Neural progenitor cell (in vitro differentiated cells): ENCODE measurements at regions not wholly inside any gene's neighbourhood (a gene's known extent, or its start where the extent isn't known, plus 50 kb on each side); places are given as distances from the start of the nearest gene placed in this dataset.

Experiments
- DNase-seq: peaks from one replicate; pipeline ENCODE4 v3.0.0-alpha.2; 2016; ENCODE audit warnings: low spot score
- H2AFZ ChIP-seq: fragments of 200-600 bp; sonication (generic); replicated peaks from 2 replicates; pipeline ENCODE4 v1.6.1; 2016; ENCODE audit warnings: antibody characterized with exemption
- H3F3A ChIP-seq: fragments of 200-600 bp; sonication (generic); 2 replicates; pipeline ENCODE4 v1.6.1; 2016; ENCODE audit warnings: antibody characterized with exemption, low read depth
- H3K27ac ChIP-seq: fragments of 200-600 bp; sonication (generic); 2 replicates; pipeline ENCODE4 v1.5.1; 2016; ENCODE audit warnings: mild to moderate bottlenecking
- H3K27me3 ChIP-seq: fragments of 200-600 bp; sonication (generic); 2 replicates; pipeline ENCODE4 v1.6.1; 2016; ENCODE audit warnings: mild to moderate bottlenecking, moderate library complexity
- H3K36me3 ChIP-seq: fragments of 200-600 bp; sonication (generic); 2 replicates; pipeline ENCODE4 v1.5.1; 2016
- H3K4me1 ChIP-seq: fragments of 200-600 bp; sonication (generic); 2 replicates; pipeline ENCODE4 v1.6.1; 2016; ENCODE audit warnings: mixed run types
- H3K4me2 ChIP-seq: fragments of 200-600 bp; sonication (generic); 2 replicates; pipeline ENCODE4 v1.6.1; 2016
- H3K4me3 ChIP-seq: fragments of 200-600 bp; sonication (generic); 2 replicates; pipeline ENCODE4 v1.5.1; 2016
- H3K79me2 ChIP-seq: fragments of 200-600 bp; sonication (generic); 2 replicates; pipeline ENCODE4 v1.6.1; 2016; ENCODE audit warnings: low read depth
- H3K9ac ChIP-seq: fragments of 200-600 bp; sonication (generic); 2 replicates; pipeline ENCODE4 v1.6.1; 2016
- H3K9me3 ChIP-seq: fragments of 200-600 bp; sonication (generic); 2 replicates; pipeline ENCODE4 v1.5.1; 2016; ENCODE audit warnings: low read depth
- H4K20me1 ChIP-seq: fragments of 200-600 bp; sonication (generic); 2 replicates; pipeline ENCODE4 v1.6.1; 2016; ENCODE audit warnings: low read depth
- H3K27ac Mint-ChIP-seq: 3 replicates; pipeline ENCODE4 v1.8.0; 2021; ENCODE audit warnings: mixed read lengths
- H3K27me3 Mint-ChIP-seq: 2 replicates; pipeline ENCODE4 v1.8.0; 2022; ENCODE audit warnings: low read depth, mild to moderate bottlenecking, inconsistent platforms, moderate library complexity, mixed read lengths; ENCODE audit not compliant: insufficient read depth
- H3K36me3 Mint-ChIP-seq: 3 replicates; pipeline ENCODE4 v1.8.0; 2021; ENCODE audit warnings: mixed read lengths
- H3K4me1 Mint-ChIP-seq: 3 replicates; pipeline ENCODE4 v1.8.0; 2021; ENCODE audit warnings: mixed read lengths
- H3K4me3 Mint-ChIP-seq: 3 replicates; pipeline ENCODE4 v1.8.0; 2021; ENCODE audit warnings: mild to moderate bottlenecking, moderate library complexity, mixed read lengths
- H3K9me3 Mint-ChIP-seq: 3 replicates; pipeline ENCODE4 v1.8.0; 2020; ENCODE audit warnings: mixed read lengths
- CTCF ChIP-seq: fragments of 200-600 bp; sonication (generic); IDR thresholded peaks from 2 replicates; pipeline ENCODE4 v1.5.1; 2017; ENCODE audit warnings: antibody characterized with exemption, mild to moderate bottlenecking
- EZH2 ChIP-seq: fragments of 200-600 bp; sonication (generic); IDR thresholded peaks from 2 replicates; pipeline ENCODE4 v1.6.1; 2017; ENCODE audit warnings: antibody characterized with exemption, mild to moderate bottlenecking, moderate library complexity
- EZH2phosphoT487 ChIP-seq: fragments of 200-600 bp; sonication (generic); IDR thresholded peaks from 2 replicates; pipeline ENCODE4 v1.6.1; 2017; ENCODE audit warnings: antibody characterized with exemption

- DNase-seq, result no peak
- no peaks in the 10 kb centered on the region for H3F3A ChIP-seq
- no peak overlapping the region for H3K4me2 ChIP-seq
- H3K4me3 ChIP-seq, result no peak overlapping the region
- H3K79me2 ChIP-seq, result no peaks in the 10 kb centered on the region
- no peak overlapping the region for H2AFZ ChIP-seq
- H3K9me3 ChIP-seq, result no peaks in the 10 kb centered on the region
- Mint-ChIP-seq H3K27me3 (peaks cover 6% of the 10 kb centered on the region), H3K4me1 (no peaks in the 10 kb centered on the region), H3K36me3 (no peaks in the 10 kb centered on the region), H3K4me3 (no peak overlapping the region), H3K9me3 (no peaks in the 10 kb centered on the region), H3K27ac (no peak overlapping the region)
- H3K4me1 ChIP-seq, result no peaks in the 10 kb centered on the region
- no peak for TF ChIP-seq EZH2phosphoT487
- no peak for TF ChIP-seq EZH2
- no peaks in the 10 kb centered on the region for H3K36me3 ChIP-seq
- no peaks in the 10 kb centered on the region for H4K20me1 ChIP-seq
- peaks cover 7% of the 10 kb centered on the region for H3K27me3 ChIP-seq
- no peak overlapping the region for H3K27ac ChIP-seq
- no peak overlapping the region for H3K9ac ChIP-seq
These were observed 63.7 kb upstream of the BAIAP2L1 start for GRCh38 chr7:98464558-98464940.

DNA sequence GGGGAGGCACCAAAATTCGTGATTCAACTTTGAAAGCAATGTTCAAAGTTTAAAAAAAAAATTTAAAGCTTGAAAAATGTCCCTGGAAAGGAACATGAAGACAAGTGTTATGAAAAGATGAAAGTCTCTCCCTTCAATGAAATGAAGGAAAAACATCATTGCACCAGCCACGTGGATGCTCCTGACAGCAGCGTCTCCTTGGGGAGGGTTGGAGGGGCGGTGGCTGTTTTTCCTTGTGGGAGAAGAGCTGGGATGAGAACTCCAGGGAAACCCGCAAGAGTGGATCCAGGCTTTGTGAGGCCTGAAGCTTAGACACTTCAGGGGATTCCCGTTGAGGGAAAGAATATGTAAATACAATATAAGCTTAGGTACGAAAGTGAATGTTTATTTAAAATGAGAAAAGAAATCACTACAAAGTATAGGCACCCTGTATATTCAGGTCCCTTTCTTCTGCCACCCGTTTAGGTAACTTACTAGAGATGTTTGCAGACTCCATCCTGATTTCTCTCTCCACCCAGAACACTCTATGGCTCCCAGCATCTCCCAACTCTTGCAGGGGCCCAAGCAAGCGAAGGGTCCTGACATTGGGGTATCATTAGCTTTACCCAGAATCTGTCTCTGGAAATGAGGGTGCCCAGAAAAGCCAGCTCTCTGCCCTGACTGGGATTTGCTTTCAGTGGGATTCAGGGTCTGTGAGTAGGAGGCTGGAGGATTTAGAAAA is 63.1 kb upstream of the BAIAP2L1 start:
- TF ChIP-seq EZH2phosphoT487, result no peak
- TF ChIP-seq EZH2, result no peak
- no peak for TF ChIP-seq CTCF
- no peak overlapping the region for H3K27ac Mint-ChIP-seq
- Histone ChIP-seq H4K20me1 (no peaks in the 10 kb centered on the region), H3F3A (no peaks in the 10 kb centered on the region), H3K4me3 (no peak overlapping the region), H3K27me3 (peaks cover 2% of the 10 kb centered on the region), H3K4me1 (no peaks in the 10 kb centered on the region), H3K4me2 (no peak overlapping the region), H3K36me3 (no peaks in the 10 kb centered on the region), H3K9me3 (no peaks in the 10 kb centered on the region), H2AFZ (no peak overlapping the region), H3K9ac (no peak overlapping the region), H3K79me2 (no peaks in the 10 kb centered on the region), H3K27ac (no peak overlapping the region)
- no peaks in the 10 kb centered on the region for H3K36me3 Mint-ChIP-seq
- no peaks in the 10 kb centered on the region for H3K4me1 Mint-ChIP-seq
- H3K4me3 Mint-ChIP-seq, result no peak overlapping the region
- H3K27me3 Mint-ChIP-seq, result peaks cover 6% of the 10 kb centered on the region
- DNase-seq, result no peak
- H3K9me3 Mint-ChIP-seq, result no peaks in the 10 kb centered on the region

DNA sequence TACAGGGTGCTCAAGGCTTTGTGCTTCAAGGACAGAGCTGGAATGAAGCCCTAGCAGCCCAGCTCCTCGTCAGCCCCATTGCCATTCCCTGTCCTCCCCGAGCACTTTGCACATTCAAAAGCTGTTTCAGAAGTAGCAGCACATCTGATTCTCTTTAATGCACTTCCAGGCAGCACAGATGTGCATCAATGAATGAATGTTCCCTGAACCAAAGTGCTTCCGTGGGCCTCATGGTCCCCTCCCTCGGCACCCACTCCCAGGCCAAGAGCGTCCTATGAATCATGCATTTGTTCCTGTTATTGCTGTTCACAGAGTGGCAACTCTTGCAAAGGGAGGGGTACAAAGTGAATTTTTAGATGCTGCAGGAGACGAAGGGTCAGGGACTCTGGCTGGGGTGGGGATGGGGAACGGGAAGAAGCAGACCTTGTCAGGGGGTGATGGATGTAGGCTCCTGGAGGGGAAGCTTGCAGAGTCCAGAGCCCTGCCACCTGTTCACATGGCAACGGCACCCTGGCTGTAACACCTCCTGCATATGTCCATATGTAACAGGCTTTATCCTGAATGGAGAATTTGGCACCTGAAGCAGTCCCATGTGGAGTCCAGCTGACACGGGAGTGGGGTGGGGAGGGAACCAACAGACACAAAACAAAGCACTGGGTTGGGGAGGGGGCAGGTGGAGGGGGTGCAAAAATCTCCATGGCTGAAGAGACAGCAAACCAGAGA is 62.2 kb upstream of the BAIAP2L1 start:
- H3K27me3 ChIP-seq, result no peaks in the 10 kb centered on the region
- H3K27ac ChIP-seq, result no peak overlapping the region
- H3K9ac ChIP-seq, result no peak overlapping the region
- DNase-seq, result no peak
- Mint-ChIP-seq H3K36me3 (no peaks in the 10 kb centered on the region), H3K4me3 (no peak overlapping the region), H3K4me1 (no peaks in the 10 kb centered on the region), H3K27ac (no peak overlapping the region), H3K27me3 (peaks cover 4% of the 10 kb centered on the region), H3K9me3 (no peaks in the 10 kb centered on the region)
- H4K20me1 ChIP-seq, result no peaks in the 10 kb centered on the region
- no peak overlapping the region for H2AFZ ChIP-seq
- H3K36me3 ChIP-seq, result no peaks in the 10 kb centered on the region
- no peak overlapping the region for H3K4me3 ChIP-seq
- H3K4me2 ChIP-seq, result no peak overlapping the region
- no peaks in the 10 kb centered on the region for H3F3A ChIP-seq
- no peak for TF ChIP-seq CTCF
- no peak for TF ChIP-seq EZH2
- no peak for TF ChIP-seq EZH2phosphoT487
- no peaks in the 10 kb centered on the region for H3K4me1 ChIP-seq
- no peaks in the 10 kb centered on the region for H3K79me2 ChIP-seq
- no peaks in the 10 kb centered on the region for H3K9me3 ChIP-seq

DNA sequence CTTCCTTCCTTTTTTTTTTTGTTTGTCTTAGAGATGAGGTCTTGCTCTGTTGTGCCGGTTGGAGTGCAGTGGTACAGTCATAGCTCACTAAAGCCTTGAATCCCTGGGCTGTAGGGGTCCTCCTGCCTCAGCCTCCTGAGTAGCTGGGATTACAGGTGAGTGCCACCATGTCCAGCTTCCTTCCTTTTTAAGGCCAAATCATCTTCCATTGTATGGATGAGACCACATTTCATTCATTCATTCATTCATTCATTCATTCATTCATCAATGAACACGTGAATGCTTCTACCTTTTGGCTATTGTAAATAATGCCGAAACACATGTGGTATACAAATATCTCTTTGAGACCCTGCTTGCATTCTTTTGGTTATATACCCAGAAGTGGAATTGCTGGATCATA is 60.0 kb upstream of the BAIAP2L1 start:
- Histone ChIP-seq H3K36me3 (no peaks in the 10 kb centered on the region), H3K9me3 (no peaks in the 10 kb centered on the region), H3F3A (no peaks in the 10 kb centered on the region), H3K4me1 (no peaks in the 10 kb centered on the region), H4K20me1 (no peaks in the 10 kb centered on the region), H3K4me3 (no peak overlapping the region), H3K27me3 (no peaks in the 10 kb centered on the region), H3K4me2 (no peak overlapping the region), H3K79me2 (no peaks in the 10 kb centered on the region), H2AFZ (no peak overlapping the region), H3K9ac (no peak overlapping the region), H3K27ac (no peak overlapping the region)
- Mint-ChIP-seq H3K4me3 (no peak overlapping the region), H3K4me1 (no peaks in the 10 kb centered on the region), H3K27me3 (peaks cover 4% of the 10 kb centered on the region), H3K9me3 (no peaks in the 10 kb centered on the region), H3K27ac (no peak overlapping the region), H3K36me3 (no peaks in the 10 kb centered on the region)
- no peak for DNase-seq
- TF ChIP-seq CTCF, result no peak
- no peak for TF ChIP-seq EZH2
- no peak for TF ChIP-seq EZH2phosphoT487
